ENCODE measurements at regions not wholly inside any gene's neighbourhood (a gene's known extent, or its start where the extent isn't known, plus 50 kb on each side); places are given as distances from the start of the nearest gene placed in this dataset.

DNA sequence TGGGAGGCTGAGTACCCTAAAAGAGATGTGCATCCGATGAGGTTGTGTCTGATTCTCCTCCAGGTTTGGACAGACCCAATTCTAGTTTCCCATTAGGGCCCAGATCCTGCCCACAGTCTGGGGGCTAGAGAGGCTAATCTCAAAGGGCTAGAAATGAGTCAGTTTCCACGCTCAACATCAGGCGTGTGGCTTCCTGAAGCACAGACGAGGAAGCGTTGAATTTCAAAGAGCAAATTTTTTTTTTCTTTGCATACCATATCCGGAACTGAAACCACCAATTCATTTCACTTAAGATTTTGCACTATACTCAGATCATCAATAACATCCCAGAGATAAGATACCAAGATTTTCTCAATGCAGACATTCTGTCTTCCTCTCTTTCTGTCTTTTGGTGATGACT, 173.8 kb upstream of the BCL6 start (continued):
- TF ChIP-seq ZNF217 (IDR thresholded peaks at IDR 0.05) = no peak
- no peak for TF ChIP-seq KDM1A (IDR thresholded peaks at IDR 0.05; ENCODE audit: borderline replicate concordance)
- no peak for TF ChIP-seq RELA (IDR thresholded peaks at IDR 0.05; ENCODE audit: borderline replicate concordance, partially characterized antibody)
- no peak for TF ChIP-seq MYC (IDR thresholded peaks at IDR 0.05; ENCODE audit: insufficient read depth, insufficient read length, insufficient replicate concordance, low read length, severe bottlenecking)
- TF ChIP-seq IRF5 (IDR thresholded peaks at IDR 0.05; ENCODE audit: borderline replicate concordance) = no peak
- TF ChIP-seq POLR2AphosphoS5 (IDR thresholded peaks at IDR 0.05; ENCODE audit: low read length) = no peak
- TF ChIP-seq, protein P1, sequence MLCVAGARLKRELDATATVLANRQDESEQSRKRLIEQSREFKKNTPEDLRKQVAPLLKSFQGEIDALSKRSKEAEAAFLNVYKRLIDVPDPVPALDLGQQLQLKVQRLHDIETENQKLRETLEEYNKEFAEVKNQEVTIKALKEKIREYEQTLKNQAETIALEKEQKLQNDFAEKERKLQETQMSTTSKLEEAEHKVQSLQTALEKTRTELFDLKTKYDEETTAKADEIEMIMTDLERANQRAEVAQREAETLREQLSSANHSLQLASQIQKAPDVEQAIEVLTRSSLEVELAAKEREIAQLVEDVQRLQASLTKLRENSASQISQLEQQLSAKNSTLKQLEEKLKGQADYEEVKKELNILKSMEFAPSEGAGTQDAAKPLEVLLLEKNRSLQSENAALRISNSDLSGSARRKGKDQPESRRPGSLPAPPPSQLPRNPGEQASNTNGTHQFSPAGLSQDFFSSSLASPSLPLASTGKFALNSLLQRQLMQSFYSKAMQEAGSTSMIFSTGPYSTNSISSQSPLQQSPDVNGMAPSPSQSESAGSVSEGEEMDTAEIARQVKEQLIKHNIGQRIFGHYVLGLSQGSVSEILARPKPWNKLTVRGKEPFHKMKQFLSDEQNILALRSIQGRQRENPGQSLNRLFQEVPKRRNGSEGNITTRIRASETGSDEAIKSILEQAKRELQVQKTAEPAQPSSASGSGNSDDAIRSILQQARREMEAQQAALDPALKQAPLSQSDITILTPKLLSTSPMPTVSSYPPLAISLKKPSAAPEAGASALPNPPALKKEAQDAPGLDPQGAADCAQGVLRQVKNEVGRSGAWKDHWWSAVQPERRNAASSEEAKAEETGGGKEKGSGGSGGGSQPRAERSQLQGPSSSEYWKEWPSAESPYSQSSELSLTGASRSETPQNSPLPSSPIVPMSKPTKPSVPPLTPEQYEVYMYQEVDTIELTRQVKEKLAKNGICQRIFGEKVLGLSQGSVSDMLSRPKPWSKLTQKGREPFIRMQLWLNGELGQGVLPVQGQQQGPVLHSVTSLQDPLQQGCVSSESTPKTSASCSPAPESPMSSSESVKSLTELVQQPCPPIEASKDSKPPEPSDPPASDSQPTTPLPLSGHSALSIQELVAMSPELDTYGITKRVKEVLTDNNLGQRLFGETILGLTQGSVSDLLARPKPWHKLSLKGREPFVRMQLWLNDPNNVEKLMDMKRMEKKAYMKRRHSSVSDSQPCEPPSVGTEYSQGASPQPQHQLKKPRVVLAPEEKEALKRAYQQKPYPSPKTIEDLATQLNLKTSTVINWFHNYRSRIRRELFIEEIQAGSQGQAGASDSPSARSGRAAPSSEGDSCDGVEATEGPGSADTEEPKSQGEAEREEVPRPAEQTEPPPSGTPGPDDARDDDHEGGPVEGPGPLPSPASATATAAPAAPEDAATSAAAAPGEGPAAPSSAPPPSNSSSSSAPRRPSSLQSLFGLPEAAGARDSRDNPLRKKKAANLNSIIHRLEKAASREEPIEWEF (IDR thresholded peaks at IDR 0.05; ENCODE audit: insufficient replicate concordance, low read depth, low read length) = peak; percentile 89
- TF ChIP-seq FOXM1 (IDR thresholded peaks at IDR 0.05; ENCODE audit: low read depth, low read length) = peak; percentile 84; the same call in 1 of the 2 replicates
- TF ChIP-seq STAT1 (conservative IDR thresholded peaks at IDR 0.05) = no peak
- TF ChIP-seq TAF1 (IDR thresholded peaks at IDR 0.05; ENCODE audit: borderline replicate concordance, low read depth, low read length) = no peak
- TF ChIP-seq E4F1 (IDR thresholded peaks at IDR 0.05; ENCODE audit: borderline replicate concordance, partially characterized antibody) = no peak
- no peak for TF ChIP-seq SMARCA5 (IDR thresholded peaks at IDR 0.05)
- TF ChIP-seq MLLT1 (IDR thresholded peaks at IDR 0.05) = no peak
- TF ChIP-seq LARP7 (IDR thresholded peaks at IDR 0.05) = no peak
- TF ChIP-seq ZZZ3 (IDR thresholded peaks at IDR 0.05; ENCODE audit: control insufficient read depth, insufficient read length, low read depth) = no peak
- no peak for TF ChIP-seq STAT3 (IDR thresholded peaks at IDR 0.05; ENCODE audit: low read depth, low read length)
- TF ChIP-seq, protein P2, sequence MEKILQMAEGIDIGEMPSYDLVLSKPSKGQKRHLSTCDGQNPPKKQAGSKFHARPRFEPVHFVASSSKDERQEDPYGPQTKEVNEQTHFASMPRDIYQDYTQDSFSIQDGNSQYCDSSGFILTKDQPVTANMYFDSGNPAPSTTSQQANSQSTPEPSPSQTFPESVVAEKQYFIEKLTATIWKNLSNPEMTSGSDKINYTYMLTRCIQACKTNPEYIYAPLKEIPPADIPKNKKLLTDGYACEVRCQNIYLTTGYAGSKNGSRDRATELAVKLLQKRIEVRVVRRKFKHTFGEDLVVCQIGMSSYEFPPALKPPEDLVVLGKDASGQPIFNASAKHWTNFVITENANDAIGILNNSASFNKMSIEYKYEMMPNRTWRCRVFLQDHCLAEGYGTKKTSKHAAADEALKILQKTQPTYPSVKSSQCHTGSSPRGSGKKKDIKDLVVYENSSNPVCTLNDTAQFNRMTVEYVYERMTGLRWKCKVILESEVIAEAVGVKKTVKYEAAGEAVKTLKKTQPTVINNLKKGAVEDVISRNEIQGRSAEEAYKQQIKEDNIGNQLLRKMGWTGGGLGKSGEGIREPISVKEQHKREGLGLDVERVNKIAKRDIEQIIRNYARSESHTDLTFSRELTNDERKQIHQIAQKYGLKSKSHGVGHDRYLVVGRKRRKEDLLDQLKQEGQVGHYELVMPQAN (conservative IDR thresholded peaks at IDR 0.05) = no peak
- no peak for TF ChIP-seq RB1 (IDR thresholded peaks at IDR 0.05; ENCODE audit: borderline replicate concordance)
- peak; percentile 62; the same call in 1 of the 2 replicates for TF ChIP-seq GATAD2B (conservative IDR thresholded peaks at IDR 0.05; ENCODE audit: low read depth)
